Neural cell (in vitro differentiated cells): ENCODE measurements at regions not wholly inside any gene's neighbourhood (a gene's known extent, or its start where the extent isn't known, plus 50 kb on each side); places are given as distances from the start of the nearest gene placed in this dataset.

Experiments used
- CTCF ChIP-seq: fragments of 450-650 bp; IDR thresholded peaks from 2 replicates; pipeline ENCODE4 v1.5.1; 2014; ENCODE audit warnings: antibody characterized with exemption, mild to moderate bottlenecking, moderate library complexity; ENCODE audit not compliant: poor library complexity, severe bottlenecking
- EZH2 ChIP-seq: fragments of 200-600, 300-800 bp; shearing (Covaris generic), sonication (generic); IDR thresholded peaks from 2 replicates; pipeline ENCODE4 v1.6.1; 2014; ENCODE audit warnings: antibody characterized with exemption, low read length, borderline replicate concordance, mild to moderate bottlenecking; ENCODE audit not compliant: insufficient read depth, poor library complexity, severe bottlenecking
- POLR2AphosphoS5 ChIP-seq: IDR thresholded peaks from 2 replicates; pipeline ENCODE4 v1.6.1; 2012
- REST ChIP-seq: IDR thresholded peaks from 2 replicates; pipeline ENCODE4 v1.6.1; 2012; ENCODE audit warnings: borderline replicate concordance
- SMC3 ChIP-seq: fragments of 450-650 bp; conservative IDR thresholded peaks from 2 replicates; pipeline ENCODE4 v1.6.1; 2014; ENCODE audit warnings: antibody characterized with exemption, mild to moderate bottlenecking, moderate library complexity; ENCODE audit not compliant: poor library complexity
- TAF1 ChIP-seq: IDR thresholded peaks from 2 replicates; pipeline ENCODE4 v1.6.1; 2012; ENCODE audit warnings: low read depth

- TF ChIP-seq EZH2, result no peak
- TF ChIP-seq POLR2AphosphoS5, result no peak
- TF ChIP-seq CTCF, result no peak
- TF ChIP-seq REST, result no peak
- no peak for TF ChIP-seq TAF1
- no peak for TF ChIP-seq SMC3
Observed at GRCh38 chrX:112233164-112233563, 150.6 kb upstream of the TRPC5 start.
